CD4-positive, alpha-beta T cell treated with Interleukin-6 at 100 ng/mL for 8 hours (primary cell): ENCODE measurements at regions not wholly inside any gene's neighbourhood (a gene's known extent, or its start where the extent isn't known, plus 50 kb on each side); places are given as distances from the start of the nearest gene placed in this dataset.
"Not testable (repeated sequence)": the region's sequence is repeated elsewhere in the genome, so short reads cannot be mapped to it uniquely, and the experiment has no call there.

Experiments
- DNase-seq: peaks from one replicate; pipeline ENCODE4 v3.0.0-alpha.2; 2020; ENCODE audit warnings: mixed read lengths, low spot score

GRCh38 chr1:206312274-206312665 lies 108.9 kb downstream of the SRGAP2 start:
- not testable (repeated sequence) for DNase-seq

- DNase-seq, result not testable (repeated sequence)
Observed at GRCh38 chr1:206314951-206315636, 111.8 kb downstream of the SRGAP2 start.

GRCh38 chr1:206316901-206317300 lies 113.6 kb downstream of the SRGAP2 start:
- not testable (repeated sequence) for DNase-seq

GRCh38 chr1:206317878-206318514 lies 114.7 kb downstream of the SRGAP2 start:
- DNase-seq, result not testable (repeated sequence)

GRCh38 chr1:206320227-206320626 lies 116.9 kb downstream of the SRGAP2 start:
- not testable (repeated sequence) for DNase-seq

GRCh38 chr1:206326159-206326939 lies 123.0 kb downstream of the SRGAP2 start:
- DNase-seq, result not testable (repeated sequence)

- not testable (repeated sequence) for DNase-seq
Observed at GRCh38 chr1:206331597-206331996, 128.3 kb downstream of the SRGAP2 start.

- DNase-seq, result not testable (repeated sequence)
Observed at GRCh38 chr1:206333316-206333715, 130.0 kb downstream of the SRGAP2 start.

- not testable (repeated sequence) for DNase-seq
Observed at GRCh38 chr1:206333897-206334296, 130.6 kb downstream of the SRGAP2 start.

GRCh38 chr1:206334481-206334880 lies 131.1 kb downstream of the SRGAP2 start:
- not testable (repeated sequence) for DNase-seq

GRCh38 chr1:206335162-206335561 lies 131.8 kb downstream of the SRGAP2 start:
- not testable (repeated sequence) for DNase-seq

- not testable (repeated sequence) for DNase-seq
Observed at GRCh38 chr1:206335875-206336846, 132.8 kb downstream of the SRGAP2 start.

GRCh38 chr1:206337024-206337423 lies 133.3 kb upstream of the IKBKE start:
- DNase-seq, result not testable (repeated sequence)

- not testable (repeated sequence) for DNase-seq
Observed at GRCh38 chr1:206350493-206351275, 119.6 kb upstream of the IKBKE start.

GRCh38 chr1:206351276-206352052 lies 118.8 kb upstream of the IKBKE start:
- DNase-seq, result not testable (repeated sequence)

GRCh38 chr1:206356310-206356709 lies 114.0 kb upstream of the IKBKE start:
- DNase-seq, result not testable (repeated sequence)

- not testable (repeated sequence) for DNase-seq
Observed at GRCh38 chr1:206357962-206358361, 112.3 kb upstream of the IKBKE start.

- DNase-seq, result not testable (repeated sequence)
Observed at GRCh38 chr1:206358771-206359170, 111.5 kb upstream of the IKBKE start.

GRCh38 chr1:206359377-206359776 lies 110.9 kb upstream of the IKBKE start:
- not testable (repeated sequence) for DNase-seq
